GM19099 (cell line): ENCODE measurements at regions not wholly inside any gene's neighbourhood (a gene's known extent, or its start where the extent isn't known, plus 50 kb on each side); places are given as distances from the start of the nearest gene placed in this dataset.

Experiments used
- POLR2A ChIP-seq: IDR thresholded peaks from 3 replicates; pipeline ENCODE4 v1.6.1; 2011; ENCODE audit warnings: low read depth; ENCODE audit not compliant: insufficient read length; ENCODE audit errors: extremely low read depth

DNA sequence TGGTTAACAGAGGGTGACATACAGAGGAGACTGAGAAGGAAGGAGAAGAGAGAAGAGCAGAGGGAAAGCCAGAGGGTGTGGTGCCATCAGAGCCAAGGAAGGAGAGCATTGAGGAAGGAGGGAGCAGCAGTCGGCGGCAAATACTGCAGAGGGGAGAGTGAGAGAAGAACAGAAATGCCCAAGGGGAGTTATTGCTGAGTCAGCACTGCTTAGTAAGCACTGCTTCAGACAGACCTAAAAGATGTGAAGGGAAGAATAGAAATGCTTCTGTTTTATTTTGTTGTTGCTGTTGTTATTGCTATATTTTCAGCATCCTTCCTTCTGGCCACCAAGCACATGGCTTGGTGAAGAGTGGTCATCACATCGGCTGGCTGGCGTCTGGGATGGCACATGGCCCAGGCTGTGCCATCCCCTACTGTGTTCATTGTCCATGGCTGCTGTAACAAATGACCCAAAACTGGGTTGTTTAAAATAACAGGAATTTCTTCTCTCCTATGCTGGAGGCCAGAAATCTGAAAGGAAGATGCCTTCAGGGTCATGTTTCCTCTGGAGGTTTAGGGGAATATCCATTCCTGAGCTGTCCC lies 204.1 kb upstream of the CNR1 start:
- TF ChIP-seq POLR2A: no peak

GRCh38 chr6:88369262-88369661 lies 203.1 kb upstream of the CNR1 start:
- TF ChIP-seq POLR2A: no peak

DNA sequence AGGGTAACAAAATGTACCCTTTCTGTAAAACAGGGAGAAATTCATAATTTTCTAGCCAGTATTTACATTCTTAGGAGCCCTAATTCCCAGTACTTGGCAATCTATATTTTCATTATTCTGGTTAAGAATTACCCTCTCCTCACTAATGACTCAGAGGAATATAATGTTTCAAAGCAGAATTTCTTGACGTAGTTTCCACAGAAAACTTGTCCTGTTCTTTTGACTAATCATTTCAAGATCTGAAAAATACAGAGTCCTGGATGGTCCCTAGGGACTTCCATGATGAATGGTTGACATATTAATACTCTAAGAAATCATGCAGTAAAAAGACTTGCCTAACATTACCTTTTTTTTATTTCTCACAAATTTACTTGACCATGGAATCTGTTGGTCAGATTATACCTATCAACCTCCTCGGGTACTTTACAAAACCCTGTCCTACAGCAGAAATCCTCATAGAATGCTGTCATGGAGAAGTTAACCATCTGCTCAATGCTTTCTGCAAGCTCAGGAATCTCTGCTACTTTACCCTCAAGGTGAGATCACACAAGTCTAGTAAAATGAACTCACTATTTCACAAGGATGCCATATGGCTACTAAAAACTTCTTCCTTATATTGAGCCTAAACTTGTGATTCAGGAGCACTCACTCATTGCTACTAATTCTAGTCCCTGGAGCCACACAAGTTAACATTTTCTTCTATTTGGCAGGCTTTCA lies 202.1 kb upstream of the CNR1 start:
- no peak for TF ChIP-seq POLR2A

GRCh38 chr6:88367248-88367647 lies 201.1 kb upstream of the CNR1 start:
- TF ChIP-seq POLR2A: no peak

DNA sequence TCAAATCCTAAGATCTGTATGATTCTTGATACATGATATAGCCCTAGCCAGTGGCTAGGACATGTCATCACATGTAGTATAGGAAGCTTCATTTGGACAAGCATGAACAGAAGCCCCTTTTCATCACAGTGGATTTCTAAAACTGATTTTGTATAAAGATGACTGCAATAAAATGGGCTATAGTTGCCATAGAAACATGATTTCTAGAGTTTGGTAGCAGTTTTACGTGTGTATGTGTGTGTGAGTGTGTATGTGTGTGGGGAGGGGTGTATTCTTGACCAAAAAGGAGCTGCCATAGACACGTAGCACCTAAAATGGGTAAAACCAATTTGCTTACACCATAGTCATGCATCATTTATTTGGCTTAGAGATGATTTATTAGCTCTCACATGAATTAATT lies 200.5 kb upstream of the CNR1 start:
- no peak for TF ChIP-seq POLR2A

DNA sequence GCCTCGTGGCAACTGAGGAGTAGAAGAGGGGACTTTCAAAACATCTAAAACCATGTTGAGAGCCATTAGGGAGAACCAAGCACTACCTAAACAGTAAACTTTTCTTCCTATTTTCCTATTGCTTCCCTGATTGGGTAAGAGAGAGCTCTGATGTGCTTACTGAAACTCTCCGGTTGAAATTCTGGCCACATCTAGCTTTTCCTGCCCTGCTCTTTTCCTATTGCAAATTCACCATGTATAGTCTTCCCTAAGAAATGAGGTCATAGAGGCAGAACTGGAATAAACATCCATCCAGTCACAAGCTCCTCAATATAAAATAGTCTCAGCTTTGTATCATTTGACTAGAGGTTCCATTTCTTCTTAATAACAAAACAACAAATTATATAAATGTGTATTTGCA lies 199.5 kb upstream of the CNR1 start:
- no peak for TF ChIP-seq POLR2A

- no peak for TF ChIP-seq POLR2A
Observed at GRCh38 chr6:88365230-88365629, 199.1 kb upstream of the CNR1 start.

- TF ChIP-seq POLR2A: no peak
Observed at GRCh38 chr6:88361754-88362153, 195.6 kb upstream of the CNR1 start.

- no peak for TF ChIP-seq POLR2A
Observed at GRCh38 chr6:88361298-88361697, 195.2 kb upstream of the CNR1 start.

GRCh38 chr6:88360203-88360797 lies 194.2 kb upstream of the CNR1 start:
- TF ChIP-seq POLR2A: no peak

DNA sequence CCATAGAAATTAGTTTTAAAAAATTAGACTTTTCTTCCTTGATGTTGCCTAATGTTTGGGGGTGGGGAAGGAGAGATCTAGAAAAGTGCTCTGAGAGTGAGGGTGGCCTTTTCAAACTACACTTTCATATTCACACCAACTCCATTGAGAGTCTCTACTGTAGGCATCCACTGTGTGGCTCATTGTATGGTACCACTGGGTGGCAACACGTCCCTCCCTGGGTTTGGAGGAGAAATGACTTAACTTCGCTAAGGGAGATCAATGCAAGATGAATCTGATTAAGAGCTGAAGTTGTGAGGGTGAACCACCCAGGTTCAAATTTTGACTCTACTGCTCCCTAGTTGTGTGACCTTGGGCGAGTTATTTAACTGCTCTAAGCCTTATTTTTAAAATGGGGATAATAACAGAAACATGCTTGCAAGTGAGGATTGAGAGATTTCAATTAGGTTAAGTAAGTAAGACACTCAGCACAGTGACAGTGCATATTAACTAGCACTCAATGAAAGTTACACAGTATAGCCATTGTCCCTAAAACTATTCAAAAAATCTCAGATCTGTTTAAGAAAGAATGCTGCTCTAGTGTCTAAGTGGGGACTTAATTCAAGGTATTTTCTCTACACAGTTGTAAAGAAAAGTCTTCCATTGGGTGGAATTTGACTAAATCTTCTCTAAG lies 193.5 kb upstream of the CNR1 start:
- no peak for TF ChIP-seq POLR2A

DNA sequence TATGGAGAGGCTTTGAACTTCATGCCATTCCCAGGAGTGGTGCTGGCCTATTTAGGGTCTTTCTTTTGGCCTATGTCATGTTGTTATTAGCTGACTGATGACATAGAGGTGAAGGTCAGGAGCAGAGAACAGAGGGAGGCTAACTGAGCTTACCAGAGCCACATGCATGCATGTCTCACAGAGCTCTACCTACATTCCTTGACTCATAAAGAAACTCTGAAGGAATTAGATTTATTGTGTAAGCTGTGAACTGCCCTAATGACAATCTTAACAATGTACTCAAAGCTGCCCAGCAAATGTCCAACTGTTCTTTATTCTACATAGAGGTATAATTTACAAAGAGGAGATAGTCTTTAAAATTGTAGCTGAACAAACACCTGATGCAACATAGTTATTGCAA lies 192.7 kb upstream of the CNR1 start:
- no peak for TF ChIP-seq POLR2A

GRCh38 chr6:88349511-88349910 lies 183.4 kb upstream of the CNR1 start:
- no peak for TF ChIP-seq POLR2A

- no peak for TF ChIP-seq POLR2A
Observed at GRCh38 chr6:88342336-88342735, 176.2 kb upstream of the CNR1 start.

GRCh38 chr6:88339761-88340160 lies 173.6 kb upstream of the CNR1 start:
- TF ChIP-seq POLR2A: no peak

DNA sequence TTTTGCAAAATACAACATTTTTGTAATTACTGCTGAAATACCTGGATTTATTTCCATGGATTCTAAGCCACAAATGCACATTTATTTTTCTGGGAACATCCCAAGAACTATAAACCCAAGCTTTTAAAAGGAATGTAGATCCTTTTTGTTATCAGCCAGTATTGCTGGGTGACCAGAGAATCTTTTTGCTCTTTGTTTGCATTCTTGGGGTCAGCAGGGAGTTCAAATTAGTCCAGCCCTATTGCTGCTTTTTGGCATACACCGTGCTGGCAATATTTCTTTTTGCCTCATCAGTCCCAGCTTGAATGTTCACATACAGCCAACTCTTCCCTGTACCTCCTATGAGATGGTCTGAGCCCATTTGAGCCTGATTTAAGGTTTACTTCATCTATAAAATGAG lies 155.2 kb upstream of the CNR1 start:
- no peak for TF ChIP-seq POLR2A
